ENCODE measurements at regions not wholly inside any gene's neighbourhood (a gene's known extent, or its start where the extent isn't known, plus 50 kb on each side); places are given as distances from the start of the nearest gene placed in this dataset.
"Not testable (repeated sequence)": the region's sequence is repeated elsewhere in the genome, so short reads cannot be mapped to it uniquely, and the experiment has no call there.

- H3K4me3 Mint-ChIP-seq; H3K36me3 Mint-ChIP-seq; CTCF ChIA-PET (ENCODE audit: partially characterized antibody): not testable (repeated sequence)
Observed at GRCh38 chr5:36782612-36783011, 94.0 kb upstream of the NIPBL start.

GRCh38 chr5:36786448-36787012, 90.0 kb upstream of the NIPBL start:
- no peak overlapping the region for H3K4me3 Mint-ChIP-seq
- Histone ChIP-seq H3K9me3 (ENCODE audit: control insufficient read depth in 1 of 2, low read length in 2 of 2) (no peaks in the 10 kb centered on the region), H3K27ac (ENCODE audit: low read depth, low read length) (no peak overlapping the region), H3K27me3 (ENCODE audit: insufficient read depth, low read length) (no peaks in the 10 kb centered on the region), H3K36me3 (ENCODE audit: insufficient read depth, low read length) (no peaks in the 10 kb centered on the region), H3K4me3 (ENCODE audit: low read length in 2 of 2) (no peak overlapping the region), H3K4me1 (ENCODE audit: insufficient read depth, low read length) (no peaks in the 10 kb centered on the region)
- H3K27ac Mint-ChIP-seq, result no peak overlapping the region
- no peak for DNase-seq
- H3K27me3 Mint-ChIP-seq, result peaks cover 6 to 11% of the 10 kb centered on the region in 2 donors
- intact Hi-C loops (cut with micrococcal nuclease), result no loop called here
- no peaks in the 10 kb centered on the region for H3K36me3 Mint-ChIP-seq
- no peaks in the 10 kb centered on the region for H3K4me1 Mint-ChIP-seq
- ChIA-PET POLR2A (ENCODE audit: partially characterized antibody) (no interaction called here), CTCF (ENCODE audit: partially characterized antibody) (no interaction called here)
- peaks cover 0 to 1% (median 0%) of the 10 kb centered on the region in 8 donors for H3K9me3 Mint-ChIP-seq

More at GRCh38 chr5:36782612-36783011, 94.0 kb upstream of the NIPBL start:
- H3K4me1 ChIP-seq (ENCODE audit: insufficient read depth, low read length); H3K36me3 ChIP-seq (ENCODE audit: insufficient read depth, low read length); H3K27me3 ChIP-seq (ENCODE audit: insufficient read depth, low read length); H3K9me3 ChIP-seq (ENCODE audit: control insufficient read depth in 1 of 2, low read length in 2 of 2); H3K27ac ChIP-seq (ENCODE audit: low read depth, low read length); H3K4me3 ChIP-seq (ENCODE audit: low read length in 2 of 2); POLR2A ChIA-PET (ENCODE audit: partially characterized antibody); H3K9me3 Mint-ChIP-seq; H3K27ac Mint-ChIP-seq; H3K4me1 Mint-ChIP-seq; intact Hi-C loops (cut with micrococcal nuclease); H3K27me3 Mint-ChIP-seq; DNase-seq: not testable (repeated sequence)

GRCh38 chr5:36787365-36788093, 89.0 kb upstream of the NIPBL start:
- intact Hi-C loops (cut with micrococcal nuclease), result no loop called here
- POLR2A ChIA-PET (ENCODE audit: partially characterized antibody), result no interaction called here
- Histone ChIP-seq H3K27ac (ENCODE audit: low read depth, low read length) (no peak overlapping the region), H3K4me1 (ENCODE audit: insufficient read depth, low read length) (no peaks in the 10 kb centered on the region), H3K4me3 (ENCODE audit: low read length in 2 of 2) (no peak overlapping the region), H3K9me3 (ENCODE audit: control insufficient read depth in 1 of 2, low read length in 2 of 2) (no peaks in the 10 kb centered on the region), H3K27me3 (ENCODE audit: insufficient read depth, low read length) (no peaks in the 10 kb centered on the region), H3K36me3 (ENCODE audit: insufficient read depth, low read length) (no peaks in the 10 kb centered on the region)
- no peak overlapping the region for H3K4me3 Mint-ChIP-seq
- CTCF ChIA-PET (ENCODE audit: partially characterized antibody), result no interaction called here
- DNase-seq, result no peak
- H3K4me1 Mint-ChIP-seq, result no peaks in the 10 kb centered on the region
- peaks cover 6 to 16% of the 10 kb centered on the region in 2 donors for H3K27me3 Mint-ChIP-seq
- H3K9me3 Mint-ChIP-seq, result peaks cover 0 to 2% (median 0%) of the 10 kb centered on the region in 8 donors
- H3K27ac Mint-ChIP-seq, result no peak overlapping the region
- H3K36me3 Mint-ChIP-seq, result no peaks in the 10 kb centered on the region

- DNase-seq, result no peak
- Histone ChIP-seq H3K4me1 (ENCODE audit: insufficient read depth, low read length) (no peaks in the 10 kb centered on the region), H3K9me3 (ENCODE audit: control insufficient read depth in 1 of 2, low read length in 2 of 2) (no peaks in the 10 kb centered on the region), H3K4me3 (ENCODE audit: low read length in 2 of 2) (no peak overlapping the region), H3K27me3 (ENCODE audit: insufficient read depth, low read length) (no peaks in the 10 kb centered on the region), H3K36me3 (ENCODE audit: insufficient read depth, low read length) (no peaks in the 10 kb centered on the region), H3K27ac (ENCODE audit: low read depth, low read length) (no peak overlapping the region)
- POLR2A ChIA-PET (ENCODE audit: partially characterized antibody), result no interaction called here
- Mint-ChIP-seq H3K27ac (no peak overlapping the region), H3K36me3 (no peaks in the 10 kb centered on the region), H3K27me3 (peaks cover 5 to 21% of the 10 kb centered on the region in 2 donors), H3K4me3 (no peak overlapping the region), H3K9me3 (peaks cover 0 to 2% (median 0%) of the 10 kb centered on the region in 8 donors), H3K4me1 (no peaks in the 10 kb centered on the region)
- intact Hi-C loops (cut with micrococcal nuclease), result no loop called here
- CTCF ChIA-PET (ENCODE audit: partially characterized antibody), result no interaction called here
Observed at GRCh38 chr5:36790847-36791246, 85.7 kb upstream of the NIPBL start.

- no peak overlapping the region for H3K27ac ChIP-seq (ENCODE audit: low read depth, low read length)
- H3K9me3 ChIP-seq (ENCODE audit: control insufficient read depth in 1 of 2, low read length in 2 of 2), result no peaks in the 10 kb centered on the region
- DNase-seq, result no peak
- Mint-ChIP-seq H3K4me1 (no peaks in the 10 kb centered on the region), H3K36me3 (no peaks in the 10 kb centered on the region), H3K27me3 (peaks cover 7 to 22% of the 10 kb centered on the region in 2 donors), H3K9me3 (peaks cover 0 to 2% (median 0%) of the 10 kb centered on the region in 8 donors), H3K4me3 (no peak overlapping the region), H3K27ac (no peak overlapping the region)
- ChIA-PET POLR2A (ENCODE audit: partially characterized antibody) (no interaction called here), CTCF (ENCODE audit: partially characterized antibody) (no interaction called here)
- H3K36me3 ChIP-seq (ENCODE audit: insufficient read depth, low read length), result no peaks in the 10 kb centered on the region
- no peaks in the 10 kb centered on the region for H3K4me1 ChIP-seq (ENCODE audit: insufficient read depth, low read length)
- no peaks in the 10 kb centered on the region for H3K27me3 ChIP-seq (ENCODE audit: insufficient read depth, low read length)
- intact Hi-C loops (cut with micrococcal nuclease), result no loop called here
- H3K4me3 ChIP-seq (ENCODE audit: low read length in 2 of 2), result no peak overlapping the region
Observed at GRCh38 chr5:36792560-36793180, 83.9 kb upstream of the NIPBL start.

- ChIA-PET POLR2A (ENCODE audit: partially characterized antibody) (no interaction called here), CTCF (ENCODE audit: partially characterized antibody) (no interaction called here)
- Histone ChIP-seq H3K36me3 (ENCODE audit: insufficient read depth, low read length) (no peaks in the 10 kb centered on the region), H3K27ac (ENCODE audit: low read depth, low read length) (no peak overlapping the region), H3K4me3 (ENCODE audit: low read length in 2 of 2) (no peak overlapping the region), H3K27me3 (ENCODE audit: insufficient read depth, low read length) (no peaks in the 10 kb centered on the region), H3K9me3 (ENCODE audit: control insufficient read depth in 1 of 2, low read length in 2 of 2) (no peaks in the 10 kb centered on the region), H3K4me1 (ENCODE audit: insufficient read depth, low read length) (no peaks in the 10 kb centered on the region)
- no peak for DNase-seq
- peaks cover 0 to 2% (median 0%) of the 10 kb centered on the region in 8 donors for H3K9me3 Mint-ChIP-seq
- no peaks in the 10 kb centered on the region for H3K4me1 Mint-ChIP-seq
- peaks cover 7 to 16% of the 10 kb centered on the region in 2 donors for H3K27me3 Mint-ChIP-seq
- no peak overlapping the region for H3K4me3 Mint-ChIP-seq
- no peak overlapping the region for H3K27ac Mint-ChIP-seq
- intact Hi-C loops (cut with micrococcal nuclease), result no loop called here
- H3K36me3 Mint-ChIP-seq, result no peaks in the 10 kb centered on the region
Observed at GRCh38 chr5:36795366-36795765, 81.2 kb upstream of the NIPBL start.

- Mint-ChIP-seq H3K27ac (no peak overlapping the region), H3K4me3 (no peak overlapping the region), H3K4me1 (no peaks in the 10 kb centered on the region), H3K36me3 (no peaks in the 10 kb centered on the region), H3K9me3 (peaks cover 0 to 2% (median 0%) of the 10 kb centered on the region in 8 donors), H3K27me3 (peaks cover 6 to 13% of the 10 kb centered on the region in 2 donors)
- Histone ChIP-seq H3K4me3 (ENCODE audit: low read length in 2 of 2) (no peak overlapping the region), H3K27me3 (ENCODE audit: insufficient read depth, low read length) (no peaks in the 10 kb centered on the region), H3K4me1 (ENCODE audit: insufficient read depth, low read length) (no peaks in the 10 kb centered on the region), H3K9me3 (ENCODE audit: control insufficient read depth in 1 of 2, low read length in 2 of 2) (no peaks in the 10 kb centered on the region), H3K27ac (ENCODE audit: low read depth, low read length) (no peak overlapping the region), H3K36me3 (ENCODE audit: insufficient read depth, low read length) (no peaks in the 10 kb centered on the region)
- no peak for DNase-seq
- POLR2A ChIA-PET (ENCODE audit: partially characterized antibody), result no interaction called here
- CTCF ChIA-PET (ENCODE audit: partially characterized antibody), result no interaction called here
- intact Hi-C loops (cut with micrococcal nuclease), result no loop called here
Observed at GRCh38 chr5:36796155-36796554, 80.4 kb upstream of the NIPBL start.

All from CD4-positive, alpha-beta memory T cell (primary cell).